OCI-LY7 (cell line): ENCODE measurements at regions not wholly inside any gene's neighbourhood (a gene's known extent, or its start where the extent isn't known, plus 50 kb on each side); places are given as distances from the start of the nearest gene placed in this dataset.

Experiments
- BruUV-seq: library from RNA; stranded (reverse); fragments of 400-500 nt; replicated peaks from 2 replicates; lab custom pipeline; 2021; lab: Mats Ljungman, UMichigan
- CTCF ChIA-PET: fragments of 300-600 bp; sonication (Branson Sonifier 250); formaldehyde crosslinking; loops from one replicate; lab custom pipeline; 2022; ENCODE audit warnings: antibody characterized with exemption; ENCODE audit not compliant: unreplicated experiment; lab: Charles Lee
- POLR2A ChIA-PET: fragments of 300-600 bp; sonication (Branson Sonifier 250); formaldehyde crosslinking; loops from one replicate; lab custom pipeline; 2022; ENCODE audit warnings: antibody characterized with exemption; lab: Charles Lee
- DNase-seq: peaks from one replicate; pipeline ENCODE4 v3.0.0-alpha.2; 2015; ENCODE audit warnings: low spot score
- H2AFZ ChIP-seq: fragments of 200-600 bp; sonication (generic), shearing (Covaris generic); 2 replicates; pipeline ENCODE4 v1.6.1; 2014; ENCODE audit warnings: mild to moderate bottlenecking, antibody characterized with exemption, low read length, moderate library complexity
- H3K27ac ChIP-seq: fragments of 200-600 bp; sonication (generic); 2 replicates; pipeline ENCODE4 v1.5.1; 2014; ENCODE audit warnings: mixed run types, low read depth, mild to moderate bottlenecking, moderate library complexity, low read length, inconsistent platforms; ENCODE audit not compliant: poor library complexity, severe bottlenecking
- H3K36me3 ChIP-seq: fragments of 200-600 bp; sonication (generic); 2 replicates; pipeline ENCODE4 v1.6.1; 2014; ENCODE audit warnings: mild to moderate bottlenecking, antibody characterized with exemption, low read length, moderate library complexity, mixed read lengths; ENCODE audit not compliant: insufficient read depth
- H3K4me1 ChIP-seq: fragments of 200-600 bp; sonication (generic); 2 replicates; pipeline ENCODE4 v1.5.1; 2014; ENCODE audit warnings: mild to moderate bottlenecking, low read length; ENCODE audit not compliant: insufficient read depth, poor library complexity, severe bottlenecking
- H3K4me2 ChIP-seq: fragments of 200-600 bp; sonication (generic); 2 replicates; pipeline ENCODE4 v1.6.1; 2014; ENCODE audit warnings: mild to moderate bottlenecking, low read length
- H3K4me3 ChIP-seq: fragments of 200-600 bp; sonication (generic); 2 replicates; pipeline ENCODE4 v1.5.1; 2014; ENCODE audit warnings: mild to moderate bottlenecking, low read depth, low read length; ENCODE audit not compliant: poor library complexity, severe bottlenecking
- H3K79me2 ChIP-seq: fragments of 200-600 bp; sonication (generic); 2 replicates; pipeline ENCODE4 v1.6.1; 2016; ENCODE audit warnings: low read depth, mild to moderate bottlenecking, low read length, moderate library complexity, mixed read lengths; ENCODE audit not compliant: insufficient read depth
- H3K9me2 ChIP-seq: fragments of 200-600 bp; sonication (generic); 2 replicates; pipeline ENCODE4 v1.6.1; 2016; ENCODE audit warnings: mild to moderate bottlenecking, low read length, mixed read lengths; ENCODE audit not compliant: insufficient read depth
- H3K9me3 ChIP-seq: fragments of 200-600 bp; sonication (generic); 2 replicates; pipeline ENCODE4 v1.6.1; 2014; ENCODE audit warnings: mild to moderate bottlenecking, mixed run types, low read length, mixed read lengths
- H4K20me1 ChIP-seq: fragments of 200-600 bp; sonication (generic); 2 replicates; pipeline ENCODE4 v1.6.1; 2014; ENCODE audit warnings: mild to moderate bottlenecking, antibody characterized with exemption, low read length, moderate library complexity, mixed read lengths; ENCODE audit not compliant: insufficient read depth
- CTCF ChIP-seq: fragments of 200-600 bp; sonication (generic); conservative IDR thresholded peaks from 2 replicates; pipeline ENCODE4 v1.5.1; 2014; ENCODE audit warnings: mild to moderate bottlenecking, antibody characterized with exemption, low read length, moderate library complexity, mixed read lengths
- EZH2phosphoT487 ChIP-seq: fragments of 200-600 bp; sonication (generic); IDR thresholded peaks from 2 replicates; pipeline ENCODE4 v1.6.1; 2018; ENCODE audit warnings: low read depth, borderline replicate concordance, mild to moderate bottlenecking, mixed run types, antibody characterized with exemption, low read length, moderate library complexity, mixed read lengths
- intact Hi-C: fragments of 100-400 bp; cut with micrococcal nuclease; formaldehyde crosslinking; loops from one replicate; pipeline ENCODE4 v1.10.0; 2022; ENCODE audit not compliant: unreplicated experiment

- BruUV-seq = no TSS peak
- no peak overlapping the region for H3K4me3 ChIP-seq
- CTCF ChIA-PET = no interaction called here
- no peaks in the 10 kb centered on the region for H3K9me3 ChIP-seq
- H3K4me2 ChIP-seq = no peak overlapping the region
- H3K79me2 ChIP-seq = no peaks in the 10 kb centered on the region
- no peaks in the 10 kb centered on the region for H3K9me2 ChIP-seq
- TF ChIP-seq EZH2phosphoT487 (no peak), CTCF (no peak)
- POLR2A ChIA-PET = interaction anchor here (0.6 kb wide), 1 partner anchor 391 kb away, joined by 3 read pairs; no protein-coding TSS in a partner anchor
- H4K20me1 ChIP-seq = no peaks in the 10 kb centered on the region
- no peak overlapping the region for H3K27ac ChIP-seq
- no peaks in the 10 kb centered on the region for H3K36me3 ChIP-seq
- no peaks in the 10 kb centered on the region for H3K4me1 ChIP-seq
- H2AFZ ChIP-seq = no peak overlapping the region
- no peak for DNase-seq
- intact Hi-C loops = no loop called here
Observed at GRCh38 chr6:85136310-85136709, 313.6 kb upstream of the NT5E start.

- no TSS peak for BruUV-seq
- H3K36me3 ChIP-seq = no peaks in the 10 kb centered on the region
- H2AFZ ChIP-seq = no peak overlapping the region
- ChIA-PET POLR2A (interaction anchor here (0.6 to 1.4 kb wide), 4 partner anchors 13 to 391 kb away, joined by 3 read pairs; no protein-coding TSS in a partner anchor), CTCF (no interaction called here)
- no peak for TF ChIP-seq EZH2phosphoT487
- TF ChIP-seq CTCF = no peak
- no peak overlapping the region for H3K4me3 ChIP-seq
- H3K4me2 ChIP-seq = no peak overlapping the region
- no peak for DNase-seq
- no peaks in the 10 kb centered on the region for H3K4me1 ChIP-seq
- no peaks in the 10 kb centered on the region for H3K9me3 ChIP-seq
- intact Hi-C loops = no loop called here
- no peaks in the 10 kb centered on the region for H3K79me2 ChIP-seq
- H3K27ac ChIP-seq = no peak overlapping the region
- H4K20me1 ChIP-seq = no peaks in the 10 kb centered on the region
- no peaks in the 10 kb centered on the region for H3K9me2 ChIP-seq
Observed at GRCh38 chr6:85135376-85136094, 314.3 kb upstream of the NT5E start.

GRCh38 chr6:85134172-85134571 is 315.7 kb upstream of the NT5E start:
- no peak overlapping the region for H3K4me3 ChIP-seq
- CTCF ChIA-PET = no interaction called here
- intact Hi-C loops = no loop called here

More at GRCh38 chr6:85134172-85134571, 315.7 kb upstream of the NT5E start:
- no peaks in the 10 kb centered on the region for H3K9me2 ChIP-seq
- H2AFZ ChIP-seq = no peak overlapping the region
- no peak overlapping the region for H3K27ac ChIP-seq
- H3K9me3 ChIP-seq = no peaks in the 10 kb centered on the region
- no peak overlapping the region for H3K4me2 ChIP-seq
- no peaks in the 10 kb centered on the region for H3K4me1 ChIP-seq
- POLR2A ChIA-PET = interaction anchor here (1.4 kb wide), 1 partner anchor 48 kb away, joined by 3 read pairs; no protein-coding TSS in a partner anchor
- TF ChIP-seq CTCF (no peak), EZH2phosphoT487 (no peak)
- no peak for DNase-seq
- H3K36me3 ChIP-seq = no peaks in the 10 kb centered on the region
- BruUV-seq = no TSS peak
- no peaks in the 10 kb centered on the region for H4K20me1 ChIP-seq
- H3K79me2 ChIP-seq = no peaks in the 10 kb centered on the region
